ENCODE measurements at regions not wholly inside any gene's neighbourhood (a gene's known extent, or its start where the extent isn't known, plus 50 kb on each side); places are given as distances from the start of the nearest gene placed in this dataset.

GRCh38 chr16:50467943-50468748 is 80.0 kb upstream of the NKD1 start:
- Mint-ChIP-seq H3K9me3 (ENCODE audit: insufficient read depth) (no peaks in the 10 kb centered on the region), H3K36me3 (ENCODE audit: low read depth) (no peaks in the 10 kb centered on the region), H3K27ac (no peak overlapping the region), H3K27me3 (ENCODE audit: low read depth) (peaks cover 42% of the 10 kb centered on the region), H3K4me3 (no peak overlapping the region), H3K4me1 (ENCODE audit: low read depth) (peaks cover 6% of the 10 kb centered on the region)
- POLR2A ChIA-PET, result no interaction called here
- DNase-seq (no peak), ATAC-seq (peak; percentile 23)
- CTCF ChIA-PET, result no interaction called here

GRCh38 chr16:50467559-50467942 is 80.6 kb upstream of the NKD1 start:
- Mint-ChIP-seq H3K4me3 (no peak overlapping the region), H3K36me3 (ENCODE audit: low read depth) (no peaks in the 10 kb centered on the region), H3K4me1 (ENCODE audit: low read depth) (peaks cover 6% of the 10 kb centered on the region), H3K9me3 (ENCODE audit: insufficient read depth) (no peaks in the 10 kb centered on the region), H3K27me3 (ENCODE audit: low read depth) (peaks cover 42% of the 10 kb centered on the region), H3K27ac (no peak overlapping the region)
- POLR2A ChIA-PET, result no interaction called here
- no peak for ATAC-seq
- CTCF ChIA-PET, result no interaction called here
- no peak for DNase-seq

- H3K27ac Mint-ChIP-seq, result no peak overlapping the region
- peaks cover 39% of the 10 kb centered on the region for H3K27me3 Mint-ChIP-seq (ENCODE audit: low read depth)
- DNase-seq (no peak), ATAC-seq (no peak)
- H3K4me3 Mint-ChIP-seq, result no peak overlapping the region
- POLR2A ChIA-PET, result no interaction called here
- H3K36me3 Mint-ChIP-seq (ENCODE audit: low read depth), result no peaks in the 10 kb centered on the region
- peaks cover 6% of the 10 kb centered on the region for H3K4me1 Mint-ChIP-seq (ENCODE audit: low read depth)
- no peaks in the 10 kb centered on the region for H3K9me3 Mint-ChIP-seq (ENCODE audit: insufficient read depth)
- CTCF ChIA-PET, result no interaction called here
Observed at GRCh38 chr16:50466170-50466569, 82.0 kb upstream of the NKD1 start.

GRCh38 chr16:50464325-50465290 is 83.6 kb upstream of the NKD1 start:
- H3K9me3 Mint-ChIP-seq (ENCODE audit: insufficient read depth), result no peaks in the 10 kb centered on the region
- no peak overlapping the region for H3K4me3 Mint-ChIP-seq
- H3K4me1 Mint-ChIP-seq (ENCODE audit: low read depth), result peaks cover 6% of the 10 kb centered on the region
- ATAC-seq (no peak), DNase-seq (no peak)
- H3K27ac Mint-ChIP-seq, result no peak overlapping the region
- no peaks in the 10 kb centered on the region for H3K36me3 Mint-ChIP-seq (ENCODE audit: low read depth)
- H3K27me3 Mint-ChIP-seq (ENCODE audit: low read depth), result peaks cover 29% of the 10 kb centered on the region
- ChIA-PET CTCF (interaction anchor here (0.7 to 1.0 kb wide), 2 partner anchors 88 to 342 kb away, joined by 3 to 5 read pairs; no protein-coding TSS in a partner anchor), POLR2A (no interaction called here)

- ChIA-PET POLR2A (no interaction called here), CTCF (no interaction called here)
- H3K4me1 Mint-ChIP-seq (ENCODE audit: low read depth), result peaks cover 5% of the 10 kb centered on the region
- H3K4me3 Mint-ChIP-seq, result no peak overlapping the region
- H3K27me3 Mint-ChIP-seq (ENCODE audit: low read depth), result peaks cover 23% of the 10 kb centered on the region
- no peaks in the 10 kb centered on the region for H3K9me3 Mint-ChIP-seq (ENCODE audit: insufficient read depth)
- no peaks in the 10 kb centered on the region for H3K36me3 Mint-ChIP-seq (ENCODE audit: low read depth)
- DNase-seq (no peak), ATAC-seq (no peak)
- no peak overlapping the region for H3K27ac Mint-ChIP-seq
Observed at GRCh38 chr16:50463581-50464324, 84.4 kb upstream of the NKD1 start.

- ATAC-seq (no peak), DNase-seq (no peak)
- no peaks in the 10 kb centered on the region for H3K9me3 Mint-ChIP-seq (ENCODE audit: insufficient read depth)
- CTCF ChIA-PET, result interaction anchor here (0.6 kb wide), 1 partner anchor 77 kb away, joined by 3 read pairs; no protein-coding TSS in a partner anchor
- no peaks in the 10 kb centered on the region for H3K36me3 Mint-ChIP-seq (ENCODE audit: low read depth)
- POLR2A ChIA-PET, result no interaction called here
- peaks cover 22% of the 10 kb centered on the region for H3K27me3 Mint-ChIP-seq (ENCODE audit: low read depth)
- H3K4me1 Mint-ChIP-seq (ENCODE audit: low read depth), result peaks cover 2% of the 10 kb centered on the region
- H3K27ac Mint-ChIP-seq, result no peak overlapping the region
- H3K4me3 Mint-ChIP-seq, result no peak overlapping the region
Observed at GRCh38 chr16:50462793-50463507, 85.2 kb upstream of the NKD1 start.

- ATAC-seq (no peak), DNase-seq (no peak)
- Mint-ChIP-seq H3K36me3 (ENCODE audit: low read depth) (no peaks in the 10 kb centered on the region), H3K27me3 (ENCODE audit: low read depth) (peaks cover 10% of the 10 kb centered on the region), H3K27ac (no peak overlapping the region), H3K9me3 (ENCODE audit: insufficient read depth) (no peaks in the 10 kb centered on the region), H3K4me3 (no peak overlapping the region), H3K4me1 (ENCODE audit: low read depth) (peaks cover 8% of the 10 kb centered on the region)
- POLR2A ChIA-PET, result no interaction called here
- CTCF ChIA-PET, result no interaction called here
Observed at GRCh38 chr16:50461400-50461760, 86.8 kb upstream of the NKD1 start.

- CTCF ChIA-PET, result no interaction called here
- POLR2A ChIA-PET, result no interaction called here
- H3K9me3 Mint-ChIP-seq (ENCODE audit: insufficient read depth), result no peaks in the 10 kb centered on the region
- H3K4me3 Mint-ChIP-seq, result no peak overlapping the region
- ATAC-seq (no peak), DNase-seq (no peak)
- H3K27me3 Mint-ChIP-seq (ENCODE audit: low read depth), result peaks cover 5% of the 10 kb centered on the region
- no peak overlapping the region for H3K27ac Mint-ChIP-seq
- peaks cover 8% of the 10 kb centered on the region for H3K4me1 Mint-ChIP-seq (ENCODE audit: low read depth)
- H3K36me3 Mint-ChIP-seq (ENCODE audit: low read depth), result no peaks in the 10 kb centered on the region
Observed at GRCh38 chr16:50460538-50461399, 87.4 kb upstream of the NKD1 start.

GRCh38 chr16:50459496-50460080 is 88.6 kb upstream of the NKD1 start:
- POLR2A ChIA-PET, result no interaction called here
- CTCF ChIA-PET, result no interaction called here
- H3K27ac Mint-ChIP-seq, result no peak overlapping the region
- H3K4me3 Mint-ChIP-seq, result no peak overlapping the region
- DNase-seq (no peak), ATAC-seq (no peak)
- H3K9me3 Mint-ChIP-seq (ENCODE audit: insufficient read depth), result no peaks in the 10 kb centered on the region
- H3K36me3 Mint-ChIP-seq (ENCODE audit: low read depth), result no peaks in the 10 kb centered on the region
- peaks cover 3% of the 10 kb centered on the region for H3K27me3 Mint-ChIP-seq (ENCODE audit: low read depth)
- peaks cover 8% of the 10 kb centered on the region for H3K4me1 Mint-ChIP-seq (ENCODE audit: low read depth)

- ATAC-seq, result no peak
- ChIA-PET POLR2A (no interaction called here), CTCF (no interaction called here)
- Mint-ChIP-seq H3K4me3 (no peak overlapping the region), H3K9me3 (ENCODE audit: insufficient read depth) (no peaks in the 10 kb centered on the region), H3K27ac (no peak overlapping the region), H3K4me1 (ENCODE audit: low read depth) (peaks cover 8% of the 10 kb centered on the region), H3K27me3 (ENCODE audit: low read depth) (peaks cover 3% of the 10 kb centered on the region), H3K36me3 (ENCODE audit: low read depth) (no peaks in the 10 kb centered on the region)
- DNase-seq, result no peak
Observed at GRCh38 chr16:50458667-50459495, 89.3 kb upstream of the NKD1 start.
